ENCODE measurements at regions not wholly inside any gene's neighbourhood (a gene's known extent, or its start where the extent isn't known, plus 50 kb on each side); places are given as distances from the start of the nearest gene placed in this dataset.

DNA sequence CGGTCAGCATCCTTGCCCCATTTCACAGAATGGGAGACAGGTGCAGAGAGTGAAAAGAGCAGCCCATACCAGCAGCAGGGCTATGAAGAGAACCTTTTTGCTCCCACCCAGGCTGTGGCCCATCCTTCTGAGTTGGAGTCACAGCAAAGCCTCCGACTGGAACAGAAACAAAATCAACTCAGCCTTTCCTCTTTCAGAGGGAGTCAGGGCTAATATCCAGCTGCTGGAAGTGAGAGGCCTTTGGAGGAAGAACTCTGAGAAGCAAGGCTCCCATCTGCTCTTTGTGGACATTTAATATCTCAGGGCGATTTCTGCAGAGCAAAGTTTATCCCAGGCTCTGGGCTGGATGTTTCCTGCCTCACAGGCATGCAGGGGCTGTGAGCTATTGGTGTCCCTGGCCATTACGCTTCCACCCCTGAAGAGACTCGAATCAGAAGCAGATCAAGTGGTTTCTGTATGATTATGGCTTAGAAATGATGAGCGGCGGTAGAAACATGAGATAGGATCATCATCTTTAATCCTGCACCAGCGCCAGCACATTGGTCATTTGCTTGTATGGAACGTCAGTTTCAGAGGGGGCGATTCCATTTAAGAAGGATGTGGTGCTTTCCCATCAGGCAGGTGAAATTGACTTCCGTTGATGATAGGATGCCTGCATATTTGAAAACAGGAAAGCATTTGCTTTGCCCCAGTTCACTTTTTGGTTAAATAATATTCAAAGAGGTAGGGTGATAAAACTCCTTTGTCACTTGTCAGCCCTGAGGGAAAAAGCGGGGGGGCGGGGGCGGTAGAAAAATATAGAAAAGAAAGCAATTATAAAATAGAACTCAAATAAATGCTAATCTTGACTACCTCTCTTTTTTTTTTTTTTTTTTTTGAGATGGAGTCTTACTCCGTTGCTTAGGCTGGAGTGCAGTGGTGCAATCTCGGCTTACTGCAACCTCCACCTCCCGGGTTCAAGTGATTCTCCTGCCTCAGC lies 152.4 kb downstream of the LRRC30 start:
- TF ChIP-seq, protein P1, sequence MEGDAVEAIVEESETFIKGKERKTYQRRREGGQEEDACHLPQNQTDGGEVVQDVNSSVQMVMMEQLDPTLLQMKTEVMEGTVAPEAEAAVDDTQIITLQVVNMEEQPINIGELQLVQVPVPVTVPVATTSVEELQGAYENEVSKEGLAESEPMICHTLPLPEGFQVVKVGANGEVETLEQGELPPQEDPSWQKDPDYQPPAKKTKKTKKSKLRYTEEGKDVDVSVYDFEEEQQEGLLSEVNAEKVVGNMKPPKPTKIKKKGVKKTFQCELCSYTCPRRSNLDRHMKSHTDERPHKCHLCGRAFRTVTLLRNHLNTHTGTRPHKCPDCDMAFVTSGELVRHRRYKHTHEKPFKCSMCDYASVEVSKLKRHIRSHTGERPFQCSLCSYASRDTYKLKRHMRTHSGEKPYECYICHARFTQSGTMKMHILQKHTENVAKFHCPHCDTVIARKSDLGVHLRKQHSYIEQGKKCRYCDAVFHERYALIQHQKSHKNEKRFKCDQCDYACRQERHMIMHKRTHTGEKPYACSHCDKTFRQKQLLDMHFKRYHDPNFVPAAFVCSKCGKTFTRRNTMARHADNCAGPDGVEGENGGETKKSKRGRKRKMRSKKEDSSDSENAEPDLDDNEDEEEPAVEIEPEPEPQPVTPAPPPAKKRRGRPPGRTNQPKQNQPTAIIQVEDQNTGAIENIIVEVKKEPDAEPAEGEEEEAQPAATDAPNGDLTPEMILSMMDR (IDR thresholded peaks at IDR 0.05), result no peak
- no peak for TF ChIP-seq POLR2AphosphoS5 (IDR thresholded peaks at IDR 0.05)

Measured in gastroesophageal sphincter (tissue), 3 donors.